Nephron (organoid): ENCODE measurements at regions not wholly inside any gene's neighbourhood (a gene's known extent, or its start where the extent isn't known, plus 50 kb on each side); places are given as distances from the start of the nearest gene placed in this dataset.
A peak's percentile ranks its signal among the peaks of the same experiment; 100 is the strongest.
"Not testable (repeated sequence)": the region's sequence is repeated elsewhere in the genome, so short reads cannot be mapped to it uniquely, and the experiment has no call there.

ENCODE experiments used
- H3K27ac Mint-ChIP-seq, 3 experiments: 2 replicates each; pipeline ENCODE4 v1.8.0; 2020; ENCODE audit warnings: mixed read lengths in 3 of 3, mild to moderate bottlenecking in 2 of 3, moderate library complexity in 1 of 3
- H3K27me3 Mint-ChIP-seq: 2 replicates; pipeline ENCODE4 v1.8.0; 2021; ENCODE audit warnings: low read depth, mild to moderate bottlenecking, moderate library complexity, mixed read lengths
- H3K36me3 Mint-ChIP-seq: 2 replicates; pipeline ENCODE4 v1.8.0; 2020; ENCODE audit warnings: low read depth, mixed read lengths
- H3K4me1 Mint-ChIP-seq: 2 replicates; pipeline ENCODE4 v1.8.0; 2020; ENCODE audit warnings: mixed read lengths
- H3K4me3 Mint-ChIP-seq, 3 experiments: 2 replicates each; pipeline ENCODE4 v1.8.0; 2020; ENCODE audit warnings: mild to moderate bottlenecking in 3 of 3, mixed read lengths in 3 of 3, moderate library complexity in 2 of 3
- H3K9me3 Mint-ChIP-seq: 2 replicates; pipeline ENCODE4 v1.8.0; 2020; ENCODE audit warnings: mixed read lengths
- TF ChIP-seq, protein P1 (sequence below), 3 experiments: fragments of 200-600 bp; sonication (generic); IDR thresholded peaks; one replicate each; pipeline ENCODE4 v1.5.0; 2021; ENCODE audit warnings: antibody characterized with exemption in 3 of 3; ENCODE audit not compliant: unreplicated experiment in 3 of 3

DNA sequence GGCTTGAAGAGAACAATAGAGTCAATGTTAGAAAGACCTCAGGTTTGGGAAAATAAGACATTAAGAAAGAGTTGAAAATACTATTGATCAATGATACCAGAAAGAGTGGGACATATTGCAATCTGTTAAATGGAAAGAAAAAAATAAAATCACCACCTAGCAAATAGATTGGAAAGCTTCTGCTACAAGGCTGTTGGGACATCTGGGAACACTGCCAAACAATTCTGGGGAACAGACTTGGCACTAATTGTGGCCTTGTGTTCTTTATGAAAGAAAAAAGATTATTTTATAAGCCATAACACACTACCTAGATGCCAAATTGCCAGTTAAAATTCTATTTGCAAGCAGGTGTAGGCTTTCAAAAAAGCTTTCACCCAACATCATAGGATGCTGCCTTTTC lies 137.8 kb downstream of the TSEN15 start:
- no peaks in the 10 kb centered on the region for H3K36me3 Mint-ChIP-seq
- H3K4me3 Mint-ChIP-seq, result no peak overlapping the region
- H3K27ac Mint-ChIP-seq, result peak overlapping the region in 1 of 3 experiments; percentile 12
- H3K27me3 Mint-ChIP-seq, result peaks cover 9% of the 10 kb centered on the region
- peaks cover 33% of the 10 kb centered on the region for H3K4me1 Mint-ChIP-seq
- peaks cover 6% of the 10 kb centered on the region for H3K9me3 Mint-ChIP-seq
- TF ChIP-seq, protein P1, sequence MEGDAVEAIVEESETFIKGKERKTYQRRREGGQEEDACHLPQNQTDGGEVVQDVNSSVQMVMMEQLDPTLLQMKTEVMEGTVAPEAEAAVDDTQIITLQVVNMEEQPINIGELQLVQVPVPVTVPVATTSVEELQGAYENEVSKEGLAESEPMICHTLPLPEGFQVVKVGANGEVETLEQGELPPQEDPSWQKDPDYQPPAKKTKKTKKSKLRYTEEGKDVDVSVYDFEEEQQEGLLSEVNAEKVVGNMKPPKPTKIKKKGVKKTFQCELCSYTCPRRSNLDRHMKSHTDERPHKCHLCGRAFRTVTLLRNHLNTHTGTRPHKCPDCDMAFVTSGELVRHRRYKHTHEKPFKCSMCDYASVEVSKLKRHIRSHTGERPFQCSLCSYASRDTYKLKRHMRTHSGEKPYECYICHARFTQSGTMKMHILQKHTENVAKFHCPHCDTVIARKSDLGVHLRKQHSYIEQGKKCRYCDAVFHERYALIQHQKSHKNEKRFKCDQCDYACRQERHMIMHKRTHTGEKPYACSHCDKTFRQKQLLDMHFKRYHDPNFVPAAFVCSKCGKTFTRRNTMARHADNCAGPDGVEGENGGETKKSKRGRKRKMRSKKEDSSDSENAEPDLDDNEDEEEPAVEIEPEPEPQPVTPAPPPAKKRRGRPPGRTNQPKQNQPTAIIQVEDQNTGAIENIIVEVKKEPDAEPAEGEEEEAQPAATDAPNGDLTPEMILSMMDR (IDR thresholded peaks at IDR 0.05; ENCODE audit: unreplicated experiment in 3 of 3), result no peak

DNA sequence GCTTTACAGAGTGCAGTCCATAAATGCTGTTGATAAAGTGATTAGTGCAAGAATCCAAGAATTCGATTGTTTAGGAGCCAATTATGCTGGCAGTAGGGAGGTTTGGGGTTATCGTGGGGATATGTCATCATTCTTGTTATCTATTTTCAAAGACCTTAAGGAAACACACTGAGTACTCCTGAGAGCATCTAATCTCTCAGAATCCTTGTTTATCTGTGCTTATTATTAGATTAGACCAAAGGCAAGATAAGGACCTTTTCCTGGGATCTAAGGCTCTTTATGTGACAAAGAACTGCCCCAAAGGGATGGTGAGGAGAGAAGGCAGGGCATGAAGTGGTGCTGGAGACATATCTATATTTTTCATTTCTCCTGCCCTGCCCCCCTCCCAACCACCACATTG lies 139.1 kb downstream of the TSEN15 start:
- H3K4me3 Mint-ChIP-seq, result no peak overlapping the region
- H3K27ac Mint-ChIP-seq, result peak overlapping the region; percentile 46 to 66 (median 64)
- peaks cover 38% of the 10 kb centered on the region for H3K4me1 Mint-ChIP-seq
- peaks cover 6% of the 10 kb centered on the region for H3K27me3 Mint-ChIP-seq
- H3K36me3 Mint-ChIP-seq, result no peaks in the 10 kb centered on the region
- TF ChIP-seq, protein P1 (IDR thresholded peaks at IDR 0.05; ENCODE audit: unreplicated experiment in 3 of 3), result no peak
- peaks cover 6% of the 10 kb centered on the region for H3K9me3 Mint-ChIP-seq

DNA sequence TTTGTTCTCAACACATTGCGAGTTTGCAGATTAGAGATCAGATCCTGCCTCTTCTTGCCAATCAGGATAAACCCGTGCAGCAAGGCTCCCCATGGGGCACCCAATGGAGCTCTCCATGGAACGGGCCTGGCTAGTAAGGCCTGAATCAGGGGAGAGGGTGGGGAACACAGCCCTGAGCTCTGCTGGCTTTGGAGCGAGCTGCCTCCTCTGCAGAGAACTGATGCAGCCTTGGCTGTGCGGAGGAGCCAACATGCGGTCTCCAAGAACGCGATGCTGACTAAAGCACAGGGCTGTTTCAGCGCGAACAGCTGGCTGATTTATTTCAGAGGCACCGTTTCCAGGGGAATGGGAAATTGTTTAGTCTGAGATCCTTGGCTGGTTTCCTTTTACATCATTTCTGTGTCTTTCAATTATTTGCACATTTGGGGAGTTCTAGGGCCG lies 139.7 kb downstream of the TSEN15 start:
- Mint-ChIP-seq H3K27ac (peak overlapping the region; percentile 46 to 66 (median 64)), H3K4me1 (peaks cover 41% of the 10 kb centered on the region), H3K4me3 (peak overlapping the region in 1 of 3 experiments; percentile 28), H3K27me3 (peaks cover 6% of the 10 kb centered on the region), H3K9me3 (peaks cover 6% of the 10 kb centered on the region), H3K36me3 (no peaks in the 10 kb centered on the region)
- TF ChIP-seq, protein P1 (IDR thresholded peaks at IDR 0.05; ENCODE audit: unreplicated experiment in 3 of 3), result no peak

DNA sequence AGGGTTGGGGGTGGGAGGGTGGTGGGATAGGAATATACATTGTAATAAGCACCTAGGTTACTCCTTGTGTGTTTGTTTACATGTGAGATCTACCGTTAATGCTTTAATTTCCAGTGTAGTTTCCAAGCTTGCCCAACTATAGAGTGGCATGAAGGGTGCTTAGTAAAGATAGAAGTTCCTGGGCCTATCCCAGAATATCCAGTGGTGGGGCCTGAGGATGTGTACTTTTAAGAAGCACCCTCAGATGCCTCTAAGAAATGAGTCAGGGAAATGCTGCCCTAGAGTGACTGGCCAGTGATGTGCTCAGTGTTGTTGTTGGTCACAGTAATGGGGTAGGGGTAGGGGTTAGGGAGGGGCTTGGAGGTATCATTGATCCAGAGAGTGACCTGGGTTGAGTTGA lies 141.3 kb downstream of the TSEN15 start:
- TF ChIP-seq, protein P1 (IDR thresholded peaks at IDR 0.05; ENCODE audit: unreplicated experiment in 3 of 3), result no peak
- H3K27ac Mint-ChIP-seq, result no peak overlapping the region
- H3K36me3 Mint-ChIP-seq, result no peaks in the 10 kb centered on the region
- no peak overlapping the region for H3K4me3 Mint-ChIP-seq
- H3K9me3 Mint-ChIP-seq, result no peaks in the 10 kb centered on the region
- H3K4me1 Mint-ChIP-seq, result peaks cover 50% of the 10 kb centered on the region
- H3K27me3 Mint-ChIP-seq, result peaks cover 6% of the 10 kb centered on the region

DNA sequence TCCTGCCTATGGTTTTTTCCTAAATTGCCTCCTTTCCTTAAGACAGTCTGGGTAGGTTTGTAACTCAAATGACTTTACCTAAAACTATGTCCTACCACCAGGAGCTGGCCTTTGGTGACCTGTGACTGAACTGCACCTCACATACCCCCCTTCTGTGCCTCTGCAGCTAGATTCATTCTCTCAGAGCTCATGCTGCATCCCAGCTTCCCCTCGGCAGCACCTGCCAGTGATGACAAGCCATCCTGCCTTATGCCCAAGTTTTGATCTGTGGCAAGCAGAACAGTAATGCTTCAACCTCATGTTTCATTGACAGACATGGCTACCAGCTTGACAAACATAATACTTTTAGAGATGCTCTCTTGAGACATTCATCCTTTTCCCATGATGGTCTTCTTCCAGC lies 141.9 kb downstream of the TSEN15 start:
- Mint-ChIP-seq H3K4me1 (peaks cover 50% of the 10 kb centered on the region), H3K27ac (peak overlapping the region in 1 of 3 experiments; percentile 25)

DNA sequence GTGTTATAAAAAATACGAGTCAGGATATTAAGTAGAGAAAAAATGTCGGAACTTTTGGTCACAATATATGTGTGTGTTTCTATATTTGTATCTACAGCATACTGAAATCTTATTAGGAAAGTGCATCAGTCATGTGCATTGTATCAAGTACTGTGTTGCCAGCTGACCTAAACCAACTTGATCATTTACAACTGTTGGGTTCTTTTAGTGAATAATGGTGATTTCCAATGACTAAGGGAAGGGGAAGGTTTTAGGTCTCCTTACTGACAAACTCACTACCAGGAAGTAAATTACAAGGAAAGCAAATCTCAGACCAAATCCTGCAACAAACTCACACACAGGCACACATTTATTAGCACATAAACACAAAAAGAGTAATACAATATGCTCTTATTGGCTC lies 142.7 kb downstream of the TSEN15 start:
- TF ChIP-seq, protein P1 (IDR thresholded peaks at IDR 0.05; ENCODE audit: unreplicated experiment in 3 of 3), result no peak
- Mint-ChIP-seq H3K36me3 (no peaks in the 10 kb centered on the region), H3K4me3 (no peak overlapping the region), H3K9me3 (no peaks in the 10 kb centered on the region), H3K27ac (peak overlapping the region in 2 of 3 experiments; percentile 25 to 47), H3K27me3 (peaks cover 6% of the 10 kb centered on the region), H3K4me1 (peaks cover 48% of the 10 kb centered on the region)

More for the DNA sequence above, 141.9 kb downstream of the TSEN15 start:
- Mint-ChIP-seq H3K27me3 (peaks cover 6% of the 10 kb centered on the region), H3K9me3 (no peaks in the 10 kb centered on the region), H3K36me3 (no peaks in the 10 kb centered on the region), H3K4me3 (no peak overlapping the region)
- TF ChIP-seq, protein P1 (IDR thresholded peaks at IDR 0.05; ENCODE audit: unreplicated experiment in 3 of 3), result no peak

DNA sequence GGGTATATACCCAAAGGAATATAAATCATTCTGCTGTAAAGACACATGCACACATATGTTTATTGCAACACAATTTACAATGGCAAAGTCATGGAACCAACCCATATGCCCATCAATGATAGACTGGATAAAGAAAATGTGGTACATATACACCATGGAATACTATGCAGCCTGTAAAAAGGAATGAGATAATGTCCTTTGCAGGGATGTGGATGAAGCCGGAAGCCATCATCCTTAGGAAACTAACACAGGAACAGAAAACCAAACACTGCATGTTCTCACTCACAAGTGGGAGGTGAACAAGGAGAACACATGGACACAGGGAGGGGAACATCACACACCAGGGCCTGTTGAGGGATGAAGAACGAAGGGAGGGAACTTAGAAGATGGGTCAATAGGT lies 144.2 kb downstream of the TSEN15 start:
- not testable (repeated sequence) for H3K36me3 Mint-ChIP-seq, H3K9me3 Mint-ChIP-seq, H3K27ac Mint-ChIP-seq, H3K4me3 Mint-ChIP-seq, H3K27me3 Mint-ChIP-seq
- H3K4me1 Mint-ChIP-seq, result peaks cover 42% of the 10 kb centered on the region
